ENCODE measurements at regions not wholly inside any gene's neighbourhood (a gene's known extent, or its start where the extent isn't known, plus 50 kb on each side); places are given as distances from the start of the nearest gene placed in this dataset.

- intact Hi-C loops (cut with micrococcal nuclease; ENCODE audit: unreplicated experiment) (no loop called here), in situ Hi-C loops (cut with MboI) (no loop called here)
- 30% methylated on average over 6 of the region's 6 CpGs for WGBS (ENCODE audit: insufficient coverage, insufficient replicate concordance, low lambda C conversion rate, missing lambda C conversion rate)
- Histone ChIP-seq H3K9ac (ENCODE audit: control insufficient read depth, insufficient read depth, low read length) (no peak overlapping the region), H2AFZ (ENCODE audit: control insufficient read depth, low read depth, low read length) (no peak overlapping the region), H3K4me2 (ENCODE audit: control insufficient read depth, insufficient read depth) (no peak overlapping the region), H3K4me3 (no peak overlapping the region), H3K79me2 (ENCODE audit: control insufficient read depth, insufficient read depth, low read length) (no peaks in the 10 kb centered on the region), H4K20me1 (ENCODE audit: control insufficient read depth, insufficient read depth) (no peaks in the 10 kb centered on the region), H3K4me1 (ENCODE audit: control insufficient read depth, insufficient read depth, low read length) (no peaks in the 10 kb centered on the region), H3K27me3 (replicated peaks in 1 of 2; ENCODE audit: control insufficient read depth in 2 of 2, insufficient read depth in 2 of 2, low read length in 1 of 2) (no peaks in the 10 kb centered on the region; a peak in 1 of 4 replicates), H3K9me3 (replicated peaks; ENCODE audit: control insufficient read depth, insufficient read depth, low read length) (no peaks in the 10 kb centered on the region; the same call in 2 of the 3 replicates), H3K36me3 (ENCODE audit: control insufficient read depth in 2 of 2, insufficient read depth in 2 of 2, low read length in 1 of 2) (no peaks in the 10 kb centered on the region), H3K27ac (ENCODE audit: control insufficient read depth, insufficient read depth) (no peak overlapping the region)
- ChIA-PET POLR2A (no interaction called here), RAD21 (ENCODE audit: unreplicated experiment) (interaction anchor here (1.0 kb wide), 1 partner anchor 10 kb away, joined by 3 read pairs; no protein-coding TSS in a partner anchor), SMC1A (ENCODE audit: uncharacterized antibody, unreplicated experiment) (no interaction called here), CTCF (no interaction called here)
- no peak for ATAC-seq
- FAIRE-seq: no peak
- no peak for DNase-seq (ENCODE audit: low read depth, low spot score)
- no peak for TF ChIP-seq ZNF207 (IDR thresholded peaks at IDR 0.05; ENCODE audit: borderline replicate concordance)
- TF ChIP-seq MEF2B (IDR thresholded peaks at IDR 0.05; ENCODE audit: partially characterized antibody, poor library complexity, severe bottlenecking): no peak
- no peak for TF ChIP-seq NR2C1 (IDR thresholded peaks at IDR 0.05)
- TF ChIP-seq NR2C2 (IDR thresholded peaks at IDR 0.05; ENCODE audit: borderline replicate concordance, control insufficient read depth, insufficient read length, low read depth): no peak
- TF ChIP-seq SREBF1 (IDR thresholded peaks at IDR 0.05; ENCODE audit: low read length): no peak
- no peak for TF ChIP-seq NR2F1 (conservative IDR thresholded peaks at IDR 0.05)
- TF ChIP-seq POLR2AphosphoS5 (IDR thresholded peaks at IDR 0.05; ENCODE audit: low read length): no peak
- TF ChIP-seq ATF3 (IDR thresholded peaks at IDR 0.05; ENCODE audit: borderline replicate concordance, extremely low read depth, low read depth, low read length): no peak
- no peak for TF ChIP-seq TCF12 (IDR thresholded peaks at IDR 0.05; ENCODE audit: low read depth, low read length)
- TF ChIP-seq FOS (IDR thresholded peaks at IDR 0.05; ENCODE audit: borderline replicate concordance, extremely low read depth, insufficient read length): no peak
- no peak for TF ChIP-seq SUZ12 (IDR thresholded peaks at IDR 0.05; ENCODE audit: unreplicated experiment)
- TF ChIP-seq ZSCAN29 (IDR thresholded peaks at IDR 0.05): no peak
- no peak for TF ChIP-seq GABPA (IDR thresholded peaks at IDR 0.05; ENCODE audit: low read depth)
- TF ChIP-seq ZBTB40 (IDR thresholded peaks at IDR 0.05; ENCODE audit: borderline replicate concordance): no peak
- no peak for TF ChIP-seq CREM (IDR thresholded peaks at IDR 0.05; ENCODE audit: low read depth)
- TF ChIP-seq ZNF274 (IDR thresholded peaks at IDR 0.05; ENCODE audit: insufficient read depth, insufficient read length): no peak
- BruUV-seq (replicated peaks): no TSS peak
These were observed 257.4 kb upstream of the USP25 start for GRCh38 chr21:15472108-15473040.
